RWPE1 (cell line): ENCODE measurements at regions not wholly inside any gene's neighbourhood (a gene's known extent, or its start where the extent isn't known, plus 50 kb on each side); places are given as distances from the start of the nearest gene placed in this dataset.

ENCODE experiments used
- CTCF ChIA-PET: fragments of 350-600 bp; sonication (Branson Sonifier 250); formaldehyde crosslinking; extraction: SDS; loops from one replicate; lab custom pipeline; 2021; lab: Yijun Ruan, JAX
- POLR2A ChIA-PET: fragments of 400-600 bp; formaldehyde crosslinking; extraction: SDS; loops from one replicate; lab custom pipeline; 2020; ENCODE audit warnings: antibody characterized with exemption; ENCODE audit not compliant: low non-redundant PET; lab: Yijun Ruan, JAX
- DNase-seq: peaks from one replicate; pipeline ENCODE4 v3.0.0; 2012; ENCODE audit warnings: low spot score
- H3K27ac ChIP-seq: fragments of 450-650 bp; 2 replicates; pipeline ENCODE4 v1.5.1; 2017
- CTCF ChIP-seq: fragments of 450-650 bp; conservative IDR thresholded peaks from 2 replicates; pipeline ENCODE4 v1.5.1; 2017; ENCODE audit warnings: low read depth, mild to moderate bottlenecking

- no peak for DNase-seq
- CTCF ChIA-PET = no interaction called here
- H3K27ac ChIP-seq = no peak overlapping the region
- POLR2A ChIA-PET = no interaction called here
- TF ChIP-seq CTCF = no peak
These were observed 646.2 kb downstream of the CCDC171 start for GRCh38 chr9:16198996-16199395.

GRCh38 chr9:16202221-16202620 lies 649.4 kb downstream of the CCDC171 start:
- no peak overlapping the region for H3K27ac ChIP-seq
- POLR2A ChIA-PET = no interaction called here
- no peak for DNase-seq
- CTCF ChIA-PET = interaction anchor here (0.6 kb wide), 1 partner anchor 84 kb away, joined by 3 read pairs; no protein-coding TSS in a partner anchor
- no peak for TF ChIP-seq CTCF

GRCh38 chr9:16202914-16203728 lies 650.3 kb downstream of the CCDC171 start:
- H3K27ac ChIP-seq = peak overlapping the region; percentile 54
- ChIA-PET POLR2A (no interaction called here), CTCF (interaction anchor here (0.6 kb wide), 1 partner anchor 83 kb away, joined by 3 read pairs; no protein-coding TSS in a partner anchor)

GRCh38 chr9:16203729-16204573 lies 651.1 kb downstream of the CCDC171 start:
- no peak for TF ChIP-seq CTCF
- ChIA-PET POLR2A (no interaction called here), CTCF (interaction anchor here (0.6 kb wide), 1 partner anchor 46 kb away, joined by 4 read pairs; no protein-coding TSS in a partner anchor)
- DNase-seq = no peak
- H3K27ac ChIP-seq = no peak overlapping the region; the same call in 1 of the 2 replicates

More at GRCh38 chr9:16202914-16203728, 650.3 kb downstream of the CCDC171 start:
- peak; percentile 91 for DNase-seq
- no peak for TF ChIP-seq CTCF

- no peak overlapping the region for H3K27ac ChIP-seq
- no peak for DNase-seq
- no peak for TF ChIP-seq CTCF
- ChIA-PET POLR2A (no interaction called here), CTCF (no interaction called here)
These were observed 652.6 kb downstream of the CCDC171 start for GRCh38 chr9:16205455-16205854.

GRCh38 chr9:16206518-16206917 lies 653.7 kb downstream of the CCDC171 start:
- no peak for TF ChIP-seq CTCF
- ChIA-PET CTCF (no interaction called here), POLR2A (no interaction called here)
- DNase-seq = no peak
- H3K27ac ChIP-seq = no peak overlapping the region
